ENCODE measurements at regions not wholly inside any gene's neighbourhood (a gene's known extent, or its start where the extent isn't known, plus 50 kb on each side); places are given as distances from the start of the nearest gene placed in this dataset.

DNA sequence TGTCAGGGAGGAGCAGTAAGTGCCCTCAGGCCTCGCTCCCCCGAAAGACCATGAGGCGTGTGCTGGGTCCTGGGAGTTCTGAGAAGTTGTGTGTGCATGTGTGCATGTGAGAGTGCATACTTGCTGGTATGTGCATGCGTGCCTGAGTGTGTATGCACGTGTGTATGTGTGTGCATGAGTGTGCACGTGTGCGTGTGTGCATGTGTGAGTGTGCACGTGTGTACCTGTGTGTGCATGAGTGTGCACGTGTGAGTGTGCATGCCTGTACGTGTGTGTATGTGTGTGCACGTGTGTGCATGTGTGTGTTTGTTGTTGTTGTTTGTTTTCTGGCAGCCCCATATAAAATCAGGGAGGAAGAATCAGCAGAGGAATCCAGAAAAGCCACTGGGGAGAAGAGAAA lies 426.7 kb downstream of the IRX2 start:
- peaks cover 6% of the 10 kb centered on the region for H3K9me3 Mint-ChIP-seq
- H3K36me3 Mint-ChIP-seq, result no peaks in the 10 kb centered on the region
- no peak for ATAC-seq

DNA sequence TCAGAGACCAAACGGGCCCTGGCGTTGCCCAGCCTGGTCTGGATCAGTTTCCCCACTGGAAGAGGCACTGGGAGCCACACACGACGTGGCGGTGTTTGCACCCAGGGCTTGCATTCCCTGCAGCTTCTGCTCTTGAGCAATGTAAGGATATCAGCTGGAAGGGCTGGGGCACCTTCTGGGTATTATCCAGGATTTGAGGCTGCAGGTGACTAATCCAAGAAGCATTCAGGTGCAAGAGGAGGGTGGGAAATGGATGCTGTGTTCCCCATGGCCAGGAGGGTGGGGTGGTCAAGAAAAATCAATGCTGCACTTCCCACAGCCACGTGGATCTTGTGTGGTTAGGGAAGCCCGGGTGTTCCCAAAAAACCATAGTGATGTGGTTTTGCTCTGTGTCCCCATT lies 430.9 kb downstream of the IRX2 start:
- Mint-ChIP-seq H3K4me1 (no peaks in the 10 kb centered on the region), H3K27ac (no peak overlapping the region), H3K4me3 (no peak overlapping the region), H3K9me3 (peaks cover 6% of the 10 kb centered on the region), H3K36me3 (no peaks in the 10 kb centered on the region), H3K27me3 (peaks cover 9% of the 10 kb centered on the region)
- ATAC-seq, result no peak

More for the DNA sequence above, 426.7 kb downstream of the IRX2 start:
- Mint-ChIP-seq H3K27ac (no peak overlapping the region), H3K27me3 (peaks cover 9% of the 10 kb centered on the region), H3K4me3 (no peak overlapping the region), H3K4me1 (no peaks in the 10 kb centered on the region)

DNA sequence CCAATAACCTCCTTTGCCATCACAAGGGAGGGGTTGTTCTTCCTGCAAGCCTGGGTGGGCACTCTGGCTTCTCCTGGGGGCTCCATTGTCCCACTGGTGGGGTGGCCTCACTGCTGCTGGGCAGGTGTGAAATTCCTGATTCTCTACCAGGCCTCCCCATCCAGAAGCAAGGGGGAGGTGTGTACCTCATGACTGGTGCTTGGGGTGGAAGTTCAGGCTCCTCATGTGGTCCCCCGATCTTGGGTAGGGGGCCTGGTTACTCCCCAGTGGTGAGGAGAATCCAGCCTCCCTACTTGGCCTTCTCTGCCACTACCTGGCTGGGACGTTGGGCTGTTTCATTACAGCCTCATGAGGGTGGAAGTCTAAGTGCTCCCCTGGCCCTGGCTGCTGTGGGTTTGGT lies 433.9 kb downstream of the IRX2 start:
- Mint-ChIP-seq H3K27me3 (no peaks in the 10 kb centered on the region), H3K27ac (no peak overlapping the region), H3K4me3 (no peak overlapping the region), H3K9me3 (peaks cover 10% of the 10 kb centered on the region), H3K36me3 (no peaks in the 10 kb centered on the region), H3K4me1 (no peaks in the 10 kb centered on the region)
- no peak for ATAC-seq

DNA sequence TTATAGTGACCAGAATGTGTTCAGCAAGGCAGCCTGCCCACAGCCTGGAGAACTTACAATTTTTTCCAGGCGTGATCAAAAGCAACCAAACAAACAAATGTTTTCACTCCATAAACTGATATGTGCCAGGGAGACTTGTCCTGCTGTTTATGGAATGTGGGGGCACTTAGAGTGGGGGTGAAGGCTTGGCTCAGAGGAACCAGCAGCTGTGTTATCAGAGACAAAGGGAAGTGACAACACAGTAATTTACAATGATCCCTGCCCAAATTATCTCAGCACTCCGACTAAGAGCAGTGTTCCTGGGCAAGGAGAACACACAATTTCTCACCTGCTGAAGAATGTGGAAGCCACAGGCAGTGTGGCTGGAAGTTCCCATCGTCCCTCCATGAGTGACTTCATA lies 429.1 kb upstream of the IRX4 start:
- Mint-ChIP-seq H3K27ac (no peak overlapping the region), H3K9me3 (peaks cover 17% of the 10 kb centered on the region), H3K27me3 (no peaks in the 10 kb centered on the region), H3K36me3 (no peaks in the 10 kb centered on the region), H3K4me1 (no peaks in the 10 kb centered on the region), H3K4me3 (no peak overlapping the region)
- no peak for ATAC-seq

DNA sequence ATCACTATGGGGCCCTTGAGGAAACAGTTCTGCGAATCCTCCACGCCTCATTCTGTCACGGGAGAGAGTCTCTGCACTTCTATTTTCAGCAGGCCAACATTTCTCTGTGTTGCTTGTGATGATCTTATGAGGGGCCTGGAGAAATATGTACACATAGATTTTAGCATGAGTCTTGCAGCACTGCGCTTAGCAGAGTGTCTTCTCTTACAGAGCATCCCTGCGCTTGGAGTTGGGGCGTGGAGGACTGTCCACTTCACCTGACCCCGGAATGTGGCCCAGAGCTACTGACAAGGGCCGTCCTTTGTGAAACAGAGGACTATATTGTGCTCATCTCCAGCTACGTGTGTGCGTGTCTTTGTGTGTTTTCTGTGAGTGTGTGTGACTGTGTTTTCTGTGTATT lies 428.2 kb upstream of the IRX4 start:
- ATAC-seq, result no peak
- H3K4me1 Mint-ChIP-seq, result no peaks in the 10 kb centered on the region
- H3K36me3 Mint-ChIP-seq, result no peaks in the 10 kb centered on the region
- H3K9me3 Mint-ChIP-seq, result peaks cover 17% of the 10 kb centered on the region
- H3K27ac Mint-ChIP-seq, result no peak overlapping the region
- no peaks in the 10 kb centered on the region for H3K27me3 Mint-ChIP-seq
- no peak overlapping the region for H3K4me3 Mint-ChIP-seq

DNA sequence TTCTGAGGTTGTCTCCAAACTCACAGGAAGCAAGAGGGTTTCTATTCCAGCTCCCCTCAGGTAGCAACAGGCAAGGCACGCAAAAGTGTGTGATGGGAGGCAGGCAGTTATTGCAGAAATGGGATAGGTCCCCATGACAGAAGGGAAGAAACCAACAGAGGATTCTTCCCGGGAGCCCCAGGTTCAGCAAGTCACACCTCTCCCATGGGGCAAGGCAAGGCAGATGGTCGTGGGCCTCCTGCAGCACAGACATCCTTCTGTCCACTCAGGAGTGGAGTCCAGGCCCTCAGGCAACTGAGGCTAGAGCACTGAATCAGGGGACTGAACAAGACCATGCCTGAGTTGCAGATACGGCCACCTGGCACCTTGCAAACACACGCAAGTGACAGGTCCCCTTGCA lies 424.9 kb upstream of the IRX4 start:
- ATAC-seq, result no peak
- Mint-ChIP-seq H3K27me3 (no peaks in the 10 kb centered on the region), H3K4me3 (no peak overlapping the region), H3K4me1 (no peaks in the 10 kb centered on the region), H3K9me3 (peaks cover 6% of the 10 kb centered on the region), H3K36me3 (no peaks in the 10 kb centered on the region), H3K27ac (no peak overlapping the region)

DNA sequence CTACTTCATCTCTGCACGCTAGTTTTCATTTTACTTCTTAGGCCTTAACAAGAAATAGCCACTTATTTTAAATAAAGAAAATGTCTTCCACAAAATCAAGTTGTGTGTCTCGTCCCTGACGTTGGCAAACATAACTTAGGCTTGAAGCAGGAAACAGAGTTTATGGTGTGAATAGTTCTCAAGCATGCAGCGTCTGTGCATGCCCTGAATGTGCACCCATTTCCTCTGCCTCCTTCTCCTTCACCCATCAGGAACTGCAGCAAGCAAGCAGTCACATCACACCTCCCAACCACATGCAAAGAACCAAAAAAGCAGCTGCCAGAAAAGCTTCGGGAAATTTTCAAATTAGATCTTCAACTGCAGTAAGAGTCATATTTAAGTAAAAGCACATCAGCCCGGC lies 424.0 kb upstream of the IRX4 start:
- H3K27ac Mint-ChIP-seq, result no peak overlapping the region
- no peaks in the 10 kb centered on the region for H3K4me1 Mint-ChIP-seq
- no peak for ATAC-seq
- H3K4me3 Mint-ChIP-seq, result no peak overlapping the region
- H3K9me3 Mint-ChIP-seq, result peaks cover 6% of the 10 kb centered on the region
- H3K36me3 Mint-ChIP-seq, result no peaks in the 10 kb centered on the region
- peaks cover 4% of the 10 kb centered on the region for H3K27me3 Mint-ChIP-seq

DNA sequence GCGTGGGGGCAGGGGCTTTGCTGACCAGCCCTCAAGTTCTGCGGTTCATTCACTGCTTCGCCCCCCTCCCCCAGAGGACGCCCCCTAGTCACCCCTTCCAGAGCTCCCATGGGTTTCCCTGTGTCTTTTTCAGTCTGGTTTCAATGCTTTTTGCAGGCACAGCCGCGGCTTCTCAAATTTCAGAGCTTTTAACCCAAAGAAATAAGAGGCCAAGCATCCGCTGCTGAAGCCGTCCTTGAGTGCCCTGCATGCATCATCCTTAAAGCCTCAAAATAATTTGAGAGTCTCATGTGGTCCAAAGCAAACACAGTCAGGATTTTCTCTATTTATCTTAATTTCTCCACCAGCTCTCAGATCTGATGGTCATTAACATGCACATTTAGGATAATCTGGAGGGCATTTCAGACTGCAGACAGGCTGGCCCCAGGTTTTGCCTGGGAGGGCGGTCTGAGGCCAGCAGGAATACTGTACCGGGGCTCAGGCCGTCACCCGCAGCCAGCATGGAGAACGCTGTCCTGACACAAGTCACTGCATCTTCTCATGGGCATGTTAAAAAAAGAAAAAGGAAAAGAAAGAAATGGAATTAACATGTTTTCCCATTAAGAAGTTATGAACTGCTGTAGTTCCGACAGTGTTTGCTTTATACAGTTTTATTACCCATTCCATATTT lies 420.8 kb upstream of the IRX4 start:
- no peak for ATAC-seq
- Mint-ChIP-seq H3K4me1 (no peaks in the 10 kb centered on the region), H3K4me3 (no peak overlapping the region), H3K36me3 (no peaks in the 10 kb centered on the region), H3K9me3 (no peaks in the 10 kb centered on the region), H3K27me3 (peaks cover 9% of the 10 kb centered on the region), H3K27ac (no peak overlapping the region)

DNA sequence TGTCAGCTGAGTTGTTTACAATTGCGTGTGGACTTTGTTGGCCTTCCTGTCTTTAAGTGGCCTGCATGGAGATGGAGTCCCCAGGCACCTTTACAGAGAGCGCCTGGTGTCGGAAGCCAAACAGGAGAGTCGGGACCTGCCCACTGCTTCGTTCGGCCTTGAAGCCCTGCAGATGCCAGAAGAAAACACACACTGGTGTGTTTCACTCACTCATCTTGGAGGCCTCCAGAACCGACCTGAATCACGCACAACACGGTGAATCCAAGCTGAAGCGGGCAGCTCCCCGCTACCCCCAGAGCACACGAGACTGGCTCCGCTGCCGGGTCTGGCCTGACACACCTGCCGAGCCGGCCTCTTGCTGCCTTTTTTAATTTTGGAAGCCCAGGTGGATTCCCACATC lies 419.4 kb upstream of the IRX4 start:
- no peak overlapping the region for H3K27ac Mint-ChIP-seq
- H3K4me3 Mint-ChIP-seq, result no peak overlapping the region
- H3K4me1 Mint-ChIP-seq, result no peaks in the 10 kb centered on the region

DNA sequence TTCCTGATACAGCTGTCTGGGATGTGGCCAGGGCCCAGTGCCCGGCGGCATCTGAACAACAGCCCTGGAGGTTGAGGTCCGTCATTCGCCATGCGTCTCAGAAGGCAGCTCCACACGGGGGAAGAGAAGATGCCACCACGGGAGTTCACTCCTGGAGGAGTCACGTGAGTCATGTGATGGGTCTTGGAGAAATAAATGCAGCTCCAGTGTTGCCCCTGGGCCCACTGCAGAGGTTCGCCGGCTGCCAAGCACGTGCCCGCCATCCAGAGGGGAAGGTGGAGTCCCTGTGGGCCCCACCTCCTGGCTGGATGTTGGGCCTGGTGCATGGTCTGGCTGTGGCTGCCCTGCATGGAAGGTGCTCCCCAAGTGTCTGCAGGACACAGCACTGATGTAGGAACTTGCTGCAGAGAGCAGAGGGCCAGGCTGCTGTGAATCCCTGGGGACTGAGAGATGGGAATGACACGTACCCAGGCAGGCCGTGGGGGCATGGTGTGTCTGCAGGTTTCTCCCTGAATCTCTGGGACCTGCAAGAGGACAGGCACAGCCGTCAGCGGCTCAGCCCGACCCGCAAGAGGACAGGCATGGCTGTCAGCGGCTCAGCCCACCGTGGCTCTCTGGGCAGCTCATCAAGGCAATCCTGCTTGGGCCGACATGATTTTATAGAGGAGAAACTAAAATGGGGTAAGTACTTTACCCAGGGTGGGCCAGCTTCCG lies 418.3 kb upstream of the IRX4 start:
- no peaks in the 10 kb centered on the region for H3K9me3 Mint-ChIP-seq
- no peak overlapping the region for H3K27ac Mint-ChIP-seq
- no peak overlapping the region for H3K4me3 Mint-ChIP-seq
- ATAC-seq, result no peak
- H3K4me1 Mint-ChIP-seq, result no peaks in the 10 kb centered on the region
- peaks cover 9% of the 10 kb centered on the region for H3K27me3 Mint-ChIP-seq
- H3K36me3 Mint-ChIP-seq, result no peaks in the 10 kb centered on the region

More for the DNA sequence above, 419.4 kb upstream of the IRX4 start:
- no peaks in the 10 kb centered on the region for H3K9me3 Mint-ChIP-seq
- ATAC-seq, result no peak
- peaks cover 9% of the 10 kb centered on the region for H3K27me3 Mint-ChIP-seq
- no peaks in the 10 kb centered on the region for H3K36me3 Mint-ChIP-seq

DNA sequence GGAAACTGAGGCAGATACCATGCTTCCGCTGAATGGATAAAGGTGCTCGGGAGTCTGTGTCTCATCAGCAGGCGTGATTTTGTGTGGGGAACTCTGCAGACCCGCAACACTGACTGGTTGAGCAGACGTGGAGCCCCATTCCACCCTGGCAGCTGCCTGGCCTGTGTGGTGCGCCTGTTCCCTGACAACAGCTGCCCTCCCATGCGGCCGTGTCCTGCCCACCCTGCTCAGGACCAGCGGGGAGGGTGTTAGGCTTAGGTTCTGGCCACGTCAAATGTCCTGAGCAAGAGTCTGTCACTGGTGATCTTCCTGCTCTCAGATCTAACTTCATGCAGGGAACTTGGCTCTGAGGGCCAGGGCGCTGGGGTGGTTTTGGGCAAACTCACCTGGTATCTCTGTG lies 417.7 kb upstream of the IRX4 start:
- Mint-ChIP-seq H3K27me3 (peaks cover 9% of the 10 kb centered on the region), H3K27ac (no peak overlapping the region), H3K4me1 (no peaks in the 10 kb centered on the region), H3K9me3 (no peaks in the 10 kb centered on the region), H3K36me3 (no peaks in the 10 kb centered on the region), H3K4me3 (no peak overlapping the region)
- ATAC-seq, result no peak

DNA sequence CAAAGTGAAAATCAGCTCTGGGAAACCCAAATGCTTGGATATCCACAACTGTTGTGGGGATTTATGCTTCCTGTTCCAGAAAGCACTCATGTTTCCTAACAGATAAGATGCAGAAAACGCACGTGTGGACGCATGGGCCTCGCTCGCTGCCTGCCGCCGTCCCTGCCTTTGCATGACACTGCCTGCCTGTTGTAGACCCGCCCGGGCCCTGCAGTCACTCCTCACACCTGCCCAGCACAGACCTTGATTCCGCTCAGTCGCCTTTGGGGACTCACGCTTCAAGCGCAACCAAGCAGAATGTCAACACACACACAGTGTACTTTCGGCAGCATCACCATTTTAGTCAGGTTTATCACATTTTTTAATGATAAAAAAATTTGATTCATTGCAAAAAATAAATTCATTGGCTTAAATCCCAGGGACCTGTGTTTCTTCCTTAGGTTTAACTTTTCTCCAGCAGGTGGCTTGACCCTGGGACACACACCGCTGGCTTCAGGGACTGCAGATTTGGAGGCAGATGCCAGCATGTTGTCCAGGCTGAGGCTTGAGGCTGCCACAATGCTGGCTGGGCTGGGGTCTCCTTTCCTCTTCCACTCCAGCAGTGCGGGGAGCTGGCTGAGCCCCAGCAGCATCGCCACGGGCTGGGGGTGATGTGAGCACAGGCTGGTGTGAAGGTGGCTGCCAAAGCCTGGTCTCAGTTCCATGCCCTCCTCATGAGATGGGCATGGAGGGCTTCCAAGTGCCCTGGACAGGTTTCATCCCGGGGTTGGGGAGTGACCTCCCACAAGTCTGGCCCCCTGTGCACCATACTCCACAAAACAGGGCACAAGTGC lies 416.9 kb upstream of the IRX4 start:
- ATAC-seq, result no peak
- H3K9me3 Mint-ChIP-seq, result no peaks in the 10 kb centered on the region
- H3K4me3 Mint-ChIP-seq, result no peak overlapping the region
- H3K27ac Mint-ChIP-seq, result no peak overlapping the region
- H3K27me3 Mint-ChIP-seq, result peaks cover 9% of the 10 kb centered on the region
- H3K4me1 Mint-ChIP-seq, result no peaks in the 10 kb centered on the region
- no peaks in the 10 kb centered on the region for H3K36me3 Mint-ChIP-seq

DNA sequence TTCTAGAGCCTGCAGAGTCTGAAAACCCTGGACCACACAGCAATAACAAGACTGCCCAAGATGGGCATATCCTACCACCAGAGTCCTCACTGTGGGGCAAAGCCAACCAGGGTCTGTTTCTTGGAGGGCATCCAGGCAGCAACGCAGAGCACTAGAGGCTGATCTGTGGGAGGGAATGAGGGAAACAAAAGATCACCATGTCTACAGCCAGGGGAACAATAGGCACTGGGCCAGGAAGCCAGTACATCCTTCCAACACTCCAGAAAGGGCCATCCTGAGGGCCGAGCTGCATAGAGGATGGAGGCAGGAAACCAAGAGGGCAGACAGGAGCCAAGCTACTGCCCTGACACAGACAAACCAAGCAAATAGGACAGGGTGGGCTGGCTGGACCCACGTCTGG lies 416.1 kb upstream of the IRX4 start:
- Mint-ChIP-seq H3K9me3 (no peaks in the 10 kb centered on the region), H3K27me3 (peaks cover 9% of the 10 kb centered on the region), H3K4me1 (no peaks in the 10 kb centered on the region), H3K27ac (no peak overlapping the region), H3K4me3 (no peak overlapping the region), H3K36me3 (no peaks in the 10 kb centered on the region)
- ATAC-seq, result no peak

DNA sequence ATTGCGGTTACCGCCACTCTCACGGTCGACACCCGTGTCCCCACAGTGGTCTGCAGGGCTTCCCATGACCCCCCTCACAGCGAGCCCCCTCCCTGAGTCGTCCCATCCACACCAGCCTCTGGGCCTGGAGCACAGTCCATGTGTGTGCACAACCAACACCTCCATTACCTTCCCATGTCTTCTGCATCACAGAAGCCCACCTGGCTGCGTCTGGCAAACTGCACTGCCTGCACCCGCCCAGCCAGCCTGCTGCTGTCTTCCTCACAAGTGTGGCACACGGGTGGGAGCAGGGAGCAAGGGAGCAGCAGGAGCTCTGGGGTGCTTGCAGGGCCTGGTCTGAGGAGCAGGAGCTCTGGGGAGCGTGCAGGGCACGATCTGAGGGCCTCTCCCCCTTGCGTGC lies 415.3 kb upstream of the IRX4 start:
- H3K4me3 Mint-ChIP-seq, result no peak overlapping the region
- no peak for ATAC-seq
- H3K9me3 Mint-ChIP-seq, result peaks cover 2% of the 10 kb centered on the region

DNA sequence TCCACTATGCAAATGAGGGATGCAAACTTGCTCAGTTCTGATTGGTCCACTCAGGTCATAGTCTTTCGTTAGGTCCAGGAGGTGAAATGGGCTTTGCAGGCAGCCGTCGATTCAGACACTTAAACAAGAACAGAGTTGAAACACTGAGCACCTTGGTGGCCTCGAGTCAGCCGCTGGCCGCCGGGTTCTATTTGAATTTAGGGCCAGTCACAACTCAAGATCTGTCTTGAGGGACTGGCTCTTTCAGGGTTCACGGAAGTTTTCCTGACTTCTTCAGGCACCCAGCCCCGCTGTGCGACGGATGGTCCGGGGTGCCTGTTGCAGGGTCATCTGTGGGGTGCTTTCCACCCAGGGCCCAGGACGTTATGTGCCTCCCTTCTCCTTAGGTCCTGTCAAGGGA lies 412.8 kb upstream of the IRX4 start:
- Mint-ChIP-seq H3K9me3 (peaks cover 2% of the 10 kb centered on the region), H3K4me3 (no peak overlapping the region), H3K27ac (no peak overlapping the region), H3K27me3 (no peaks in the 10 kb centered on the region), H3K36me3 (no peaks in the 10 kb centered on the region), H3K4me1 (no peaks in the 10 kb centered on the region)
- no peak for ATAC-seq

More for the DNA sequence above, 415.3 kb upstream of the IRX4 start:
- Mint-ChIP-seq H3K36me3 (no peaks in the 10 kb centered on the region), H3K27me3 (peaks cover 9% of the 10 kb centered on the region), H3K4me1 (no peaks in the 10 kb centered on the region), H3K27ac (no peak overlapping the region)

DNA sequence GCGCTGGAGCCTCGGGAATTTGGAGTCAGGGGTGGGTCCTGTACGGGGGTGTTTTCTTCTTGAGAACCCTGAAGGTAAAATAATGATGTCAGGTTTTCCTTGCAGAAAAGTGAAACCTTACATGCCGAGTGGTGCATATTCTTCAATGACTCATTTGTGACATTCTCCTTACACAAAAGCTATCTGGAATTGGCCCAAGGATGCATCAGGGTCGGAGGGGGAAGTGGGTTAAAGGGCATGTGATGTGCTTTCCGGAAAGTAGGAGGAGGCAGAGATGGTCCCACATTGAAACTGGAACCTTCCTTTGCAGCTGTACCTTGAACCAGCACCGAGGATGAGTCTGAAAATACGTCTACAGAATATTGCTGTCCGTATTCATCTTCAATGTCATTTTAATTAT lies 411.2 kb upstream of the IRX4 start:
- Mint-ChIP-seq H3K27ac (no peak overlapping the region), H3K4me3 (no peak overlapping the region), H3K4me1 (no peaks in the 10 kb centered on the region)

More for the DNA sequence above, 411.2 kb upstream of the IRX4 start:
- Mint-ChIP-seq H3K27me3 (no peaks in the 10 kb centered on the region), H3K9me3 (peaks cover 2% of the 10 kb centered on the region), H3K36me3 (no peaks in the 10 kb centered on the region)
- ATAC-seq, result no peak
